HCT116 (cell line): ENCODE measurements at regions not wholly inside any gene's neighbourhood (a gene's known extent, or its start where the extent isn't known, plus 50 kb on each side); places are given as distances from the start of the nearest gene placed in this dataset.

ENCODE experiments used
- CTCF ChIP-seq, 3 experiments: fragments of 200-600 bp in 1 of 3; sonication (generic) in 1 of 3; IDR thresholded peaks in 2 of 3; conservative IDR thresholded peaks in 1 of 3; 2 replicates each; pipeline ENCODE4 v1.5.1; 2012 to 2017; ENCODE audit warnings: low read depth in 2 of 3, low read length in 2 of 3, antibody characterized with exemption in 1 of 3, borderline replicate concordance in 1 of 3, control low read depth in 1 of 3, mild to moderate bottlenecking in 1 of 3, mixed read lengths in 1 of 3, mixed run types in 1 of 3, moderate library complexity in 1 of 3; ENCODE audit not compliant: insufficient read depth in 1 of 3
- EGR1 ChIP-seq: IDR thresholded peaks from 2 replicates; pipeline ENCODE4 v1.6.1; 2012; ENCODE audit warnings: low read depth
- ELF1 ChIP-seq: IDR thresholded peaks from 2 replicates; pipeline ENCODE4 v1.6.1; 2012; ENCODE audit warnings: low read depth, borderline replicate concordance
- EZH2 ChIP-seq: fragments of 200-600 bp; sonication (generic); IDR thresholded peaks from 2 replicates; pipeline ENCODE4 v1.6.1; 2017; ENCODE audit warnings: antibody characterized with exemption, mixed run types
- EZH2phosphoT487 ChIP-seq: fragments of 200-600 bp; IDR thresholded peaks from 2 replicates; pipeline ENCODE4 v1.6.1; 2018; ENCODE audit warnings: antibody characterized with exemption, borderline replicate concordance
- JUND ChIP-seq: IDR thresholded peaks from 2 replicates; pipeline ENCODE4 v1.6.1; 2012
- POLR2A ChIP-seq: IDR thresholded peaks from 2 replicates; pipeline ENCODE4 v1.7.0; 2011; ENCODE audit warnings: borderline replicate concordance; ENCODE audit not compliant: insufficient read depth, insufficient read length; ENCODE audit errors: extremely low read depth
- RAD21 ChIP-seq: IDR thresholded peaks from 2 replicates; pipeline ENCODE4 v1.6.1; 2012; ENCODE audit warnings: low read depth, mild to moderate bottlenecking

- no peak for TF ChIP-seq JUND
- no peak for TF ChIP-seq CTCF (IDR thresholded peaks at IDR 0.05 in 2 of 3, conservative IDR thresholded peaks at IDR 0.05 in 1 of 3; ENCODE audit: borderline replicate concordance in 1 of 3, insufficient read depth in 1 of 3, low read depth in 2 of 3, low read length in 2 of 3)
- no peak for TF ChIP-seq EZH2phosphoT487
- no peak for TF ChIP-seq POLR2A
- TF ChIP-seq EZH2: no peak
- no peak for TF ChIP-seq EGR1
- no peak for TF ChIP-seq RAD21
- no peak for TF ChIP-seq ELF1
These were observed 502.3 kb upstream of the FOXG1 start for GRCh38 chr14:28264306-28264705.
